K562 (cell line): ENCODE measurements at regions not wholly inside any gene's neighbourhood (a gene's known extent, or its start where the extent isn't known, plus 50 kb on each side); places are given as distances from the start of the nearest gene placed in this dataset.

Experiments
- CBX5 ChIP-seq: IDR thresholded peaks from 2 replicates; pipeline ENCODE4 v1.6.1; 2014; ENCODE audit warnings: low read depth, borderline replicate concordance
- CEBPB ChIP-seq: fragments of 450-650 bp; IDR thresholded peaks from 2 replicates; pipeline ENCODE4 v1.6.1; 2016; ENCODE audit warnings: missing genetic modification characterization, missing compliant biosample characterization
- DEAF1 ChIP-seq: fragments of 450-650 bp; formaldehyde crosslinking; IDR thresholded peaks from 2 replicates; pipeline ENCODE4 v1.4.0; 2020; ENCODE audit warnings: mild to moderate bottlenecking, moderate library complexity
- FOXJ3 ChIP-seq: sonication (generic); formaldehyde crosslinking; IDR thresholded peaks from 2 replicates; pipeline ENCODE4 v1.4.0; 2020; ENCODE audit warnings: mild to moderate bottlenecking, missing genetic modification reagents
- HDAC6 ChIP-seq: IDR thresholded peaks from 2 replicates; pipeline ENCODE4 v1.6.1; 2012; ENCODE audit warnings: low read depth, mild to moderate bottlenecking, control low read depth, inconsistent platforms, low read length, moderate library complexity
- HMGN3 ChIP-seq: IDR thresholded peaks from 2 replicates; pipeline ENCODE4 v1.6.1; 2011; ENCODE audit warnings: borderline replicate concordance, low read depth, mild to moderate bottlenecking, mixed read lengths, low read length; ENCODE audit not compliant: insufficient read length; ENCODE audit errors: extremely low read depth
- PHB ChIP-seq: fragments of 250-450 bp; sonication (Bioruptor Pico); IDR thresholded peaks from 2 replicates; pipeline ENCODE4 v1.5.0; 2021
- RAD21 ChIP-seq, 2 experiments: fragments of 250-450 bp in 1 of 2; fragments of 450-650 bp in 1 of 2; sonication (Bioruptor Pico) in 1 of 2; formaldehyde crosslinking in 1 of 2; IDR thresholded peaks in 1 of 2; conservative IDR thresholded peaks in 1 of 2; 2 replicates each; pipeline versions ENCODE4 v1.4.0 to v1.8.0; 2020 to 2022; ENCODE audit warnings: mild to moderate bottlenecking in 2 of 2, moderate library complexity in 1 of 2
- SMAD3 ChIP-seq: fragments of 450-650 bp; formaldehyde crosslinking; conservative IDR thresholded peaks from 2 replicates; pipeline ENCODE4 v1.4.0; 2020; ENCODE audit warnings: mild to moderate bottlenecking
- WHSC1 ChIP-seq: IDR thresholded peaks from one replicate; pipeline ENCODE4 v1.6.1; 2012; ENCODE audit warnings: low read length, control low read depth, inconsistent platforms
- ZNF165 ChIP-seq: fragments of 250-450 bp; sonication (Bioruptor Pico); IDR thresholded peaks from 2 replicates; pipeline ENCODE4 v1.4.0; 2020; ENCODE audit warnings: borderline replicate concordance
- ZNF212 ChIP-seq: fragments of 450-650 bp; formaldehyde crosslinking; IDR thresholded peaks from 2 replicates; pipeline ENCODE4 v1.4.0; 2020; ENCODE audit warnings: mild to moderate bottlenecking
- TF ChIP-seq, protein P1 (sequence below): fragments of 200-800 bp; sonication (Bioruptor generic); IDR thresholded peaks from 2 replicates; pipeline ENCODE4 v1.6.1; 2016; ENCODE audit warnings: missing genetic modification characterization, missing compliant biosample characterization

- TF ChIP-seq HDAC6, result no peak
- TF ChIP-seq CEBPB, result no peak
- TF ChIP-seq, protein P1, sequence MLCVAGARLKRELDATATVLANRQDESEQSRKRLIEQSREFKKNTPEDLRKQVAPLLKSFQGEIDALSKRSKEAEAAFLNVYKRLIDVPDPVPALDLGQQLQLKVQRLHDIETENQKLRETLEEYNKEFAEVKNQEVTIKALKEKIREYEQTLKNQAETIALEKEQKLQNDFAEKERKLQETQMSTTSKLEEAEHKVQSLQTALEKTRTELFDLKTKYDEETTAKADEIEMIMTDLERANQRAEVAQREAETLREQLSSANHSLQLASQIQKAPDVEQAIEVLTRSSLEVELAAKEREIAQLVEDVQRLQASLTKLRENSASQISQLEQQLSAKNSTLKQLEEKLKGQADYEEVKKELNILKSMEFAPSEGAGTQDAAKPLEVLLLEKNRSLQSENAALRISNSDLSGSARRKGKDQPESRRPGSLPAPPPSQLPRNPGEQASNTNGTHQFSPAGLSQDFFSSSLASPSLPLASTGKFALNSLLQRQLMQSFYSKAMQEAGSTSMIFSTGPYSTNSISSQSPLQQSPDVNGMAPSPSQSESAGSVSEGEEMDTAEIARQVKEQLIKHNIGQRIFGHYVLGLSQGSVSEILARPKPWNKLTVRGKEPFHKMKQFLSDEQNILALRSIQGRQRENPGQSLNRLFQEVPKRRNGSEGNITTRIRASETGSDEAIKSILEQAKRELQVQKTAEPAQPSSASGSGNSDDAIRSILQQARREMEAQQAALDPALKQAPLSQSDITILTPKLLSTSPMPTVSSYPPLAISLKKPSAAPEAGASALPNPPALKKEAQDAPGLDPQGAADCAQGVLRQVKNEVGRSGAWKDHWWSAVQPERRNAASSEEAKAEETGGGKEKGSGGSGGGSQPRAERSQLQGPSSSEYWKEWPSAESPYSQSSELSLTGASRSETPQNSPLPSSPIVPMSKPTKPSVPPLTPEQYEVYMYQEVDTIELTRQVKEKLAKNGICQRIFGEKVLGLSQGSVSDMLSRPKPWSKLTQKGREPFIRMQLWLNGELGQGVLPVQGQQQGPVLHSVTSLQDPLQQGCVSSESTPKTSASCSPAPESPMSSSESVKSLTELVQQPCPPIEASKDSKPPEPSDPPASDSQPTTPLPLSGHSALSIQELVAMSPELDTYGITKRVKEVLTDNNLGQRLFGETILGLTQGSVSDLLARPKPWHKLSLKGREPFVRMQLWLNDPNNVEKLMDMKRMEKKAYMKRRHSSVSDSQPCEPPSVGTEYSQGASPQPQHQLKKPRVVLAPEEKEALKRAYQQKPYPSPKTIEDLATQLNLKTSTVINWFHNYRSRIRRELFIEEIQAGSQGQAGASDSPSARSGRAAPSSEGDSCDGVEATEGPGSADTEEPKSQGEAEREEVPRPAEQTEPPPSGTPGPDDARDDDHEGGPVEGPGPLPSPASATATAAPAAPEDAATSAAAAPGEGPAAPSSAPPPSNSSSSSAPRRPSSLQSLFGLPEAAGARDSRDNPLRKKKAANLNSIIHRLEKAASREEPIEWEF, result no peak
- peak; percentile 71; the same call in 1 of the 2 replicates for TF ChIP-seq ZNF165 (CRISPR knock-in tag)
- TF ChIP-seq PHB (CRISPR knock-in tag), result no peak
- TF ChIP-seq DEAF1 (CRISPR knock-in tag), result no peak
- no peak for TF ChIP-seq HMGN3
- TF ChIP-seq ZNF212, result 0 out of 2 replicates have a peak, but pooled peaks have one; percentile 15
- TF ChIP-seq WHSC1, result no peak
- no peak for TF ChIP-seq RAD21 (CRISPR knock-in tag; conservative IDR thresholded peaks at IDR 0.05 in 1 of 2, IDR thresholded peaks at IDR 0.05 in 1 of 2)
- TF ChIP-seq SMAD3 (CRISPR knock-in tag), result peak; percentile 92
- TF ChIP-seq CBX5, result no peak
- no peak for TF ChIP-seq FOXJ3 (CRISPR knock-in tag)
Measured at GRCh38 chr20:48094196-48094749, 309.0 kb upstream of the SULF2 start (continued).
